ENCODE measurements at regions not wholly inside any gene's neighbourhood (a gene's known extent, or its start where the extent isn't known, plus 50 kb on each side); places are given as distances from the start of the nearest gene placed in this dataset.

DNA sequence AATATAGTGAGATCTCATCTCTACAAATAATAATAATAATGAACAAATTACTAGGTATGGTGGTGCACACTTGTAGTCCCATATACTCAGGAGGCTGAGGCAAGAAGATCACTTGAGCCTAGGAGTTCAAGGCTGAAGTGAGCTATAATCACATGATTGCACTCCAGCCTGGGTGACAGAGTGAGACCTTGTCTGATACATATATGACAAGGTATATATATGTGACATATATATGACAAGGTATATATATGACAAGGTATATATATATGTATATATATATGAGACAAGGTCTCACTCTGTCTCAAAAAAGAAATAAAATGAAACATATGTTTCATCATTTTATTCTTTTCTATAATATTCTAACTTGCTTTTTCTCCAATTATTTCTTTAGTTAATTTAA, 278.1 kb upstream of the TET2 start (continued):
- TF ChIP-seq FOXM1 (IDR thresholded peaks at IDR 0.05; ENCODE audit: low read depth, low read length), result no peak
- no peak for TF ChIP-seq RCOR1 (conservative IDR thresholded peaks at IDR 0.05; ENCODE audit: low read depth, low read length)
- no peak for TF ChIP-seq EZH2 (IDR thresholded peaks at IDR 0.05; ENCODE audit: borderline replicate concordance, control insufficient read depth, low read depth, low read length)

- WGBS (ENCODE audit: insufficient coverage, insufficient replicate concordance, low lambda C conversion rate, missing lambda C conversion rate), result 0% methylated on average over 2 of the region's 2 CpGs
- intact Hi-C loops (cut with micrococcal nuclease; ENCODE audit: unreplicated experiment), result loop anchor here (1.0 to 5.0 kb wide), 6 partner anchors 62 to 604 kb away; no protein-coding TSS in a partner anchor
- ChIA-PET POLR2A (no interaction called here), SMC1A (ENCODE audit: uncharacterized antibody, unreplicated experiment) (no interaction called here), CTCF (interaction anchor here (1.2 to 1.5 kb wide), 3 partner anchors 9 to 604 kb away, joined by 3 to 4 read pairs (median 3); no protein-coding TSS in a partner anchor), RAD21 (ENCODE audit: unreplicated experiment) (interaction anchor here (2.9 kb wide), 1 partner anchor 125 kb away, joined by 10 read pairs; no protein-coding TSS in a partner anchor)
- FAIRE-seq, result peak; percentile 71
- no TSS peak for BruUV-seq (replicated peaks)
- H3K4me3 ChIP-seq, result peak overlapping the region; percentile 24; the same call in 1 of the 2 replicates
- in situ Hi-C loops (cut with MboI), result loop anchor here (10.0 kb wide), 1 partner anchor 374 kb away; the partner anchor contains the start of gene CXXC4
- H3K27ac ChIP-seq (ENCODE audit: control insufficient read depth, insufficient read depth), result peak overlapping the region; percentile 67
- no peaks in the 10 kb centered on the region for H3K79me2 ChIP-seq (ENCODE audit: control insufficient read depth, insufficient read depth, low read length)
- no peaks in the 10 kb centered on the region for H4K20me1 ChIP-seq (ENCODE audit: control insufficient read depth, insufficient read depth)
- peak overlapping the region; percentile 10; the same call in 1 of the 2 replicates for H3K4me2 ChIP-seq (ENCODE audit: control insufficient read depth, insufficient read depth)
- H3K27me3 ChIP-seq (replicated peaks in 1 of 2; ENCODE audit: control insufficient read depth in 2 of 2, insufficient read depth in 2 of 2, low read length in 1 of 2), result no peaks in the 10 kb centered on the region
- peaks cover 15% of the 10 kb centered on the region; the same call in 2 of the 3 replicates for H3K9me3 ChIP-seq (replicated peaks; ENCODE audit: control insufficient read depth, insufficient read depth, low read length)
- DNase-seq (ENCODE audit: low read depth, low spot score), result peak; percentile 79
- H2AFZ ChIP-seq (ENCODE audit: control insufficient read depth, low read depth, low read length), result no peak overlapping the region
- H3K9ac ChIP-seq (ENCODE audit: control insufficient read depth, insufficient read depth, low read length), result no peak overlapping the region
- no peaks in the 10 kb centered on the region for H3K36me3 ChIP-seq (ENCODE audit: control insufficient read depth in 2 of 2, insufficient read depth in 2 of 2, low read length in 1 of 2)
- peak; percentile 93 for ATAC-seq
- peaks cover 36% of the 10 kb centered on the region for H3K4me1 ChIP-seq (ENCODE audit: control insufficient read depth, insufficient read depth, low read length)
- peak; percentile 40 for TF ChIP-seq SP1 (IDR thresholded peaks at IDR 0.05; ENCODE audit: low read depth, low read length)
- TF ChIP-seq SMAD5 (IDR thresholded peaks at IDR 0.05; ENCODE audit: low read depth), result no peak
- no peak for TF ChIP-seq HDAC6 (IDR thresholded peaks at IDR 0.05; ENCODE audit: unreplicated experiment)
- no peak for TF ChIP-seq RB1 (IDR thresholded peaks at IDR 0.05; ENCODE audit: borderline replicate concordance)
- TF ChIP-seq TCF12 (IDR thresholded peaks at IDR 0.05; ENCODE audit: low read depth, low read length), result no peak
- no peak for TF ChIP-seq USF2 (IDR thresholded peaks at IDR 0.05; ENCODE audit: borderline replicate concordance, low read depth, low read length)
- TF ChIP-seq CBX5 (IDR thresholded peaks at IDR 0.05; ENCODE audit: low read depth), result peak; percentile 94; the same call in 1 of the 2 replicates
- TF ChIP-seq ZNF274 (IDR thresholded peaks at IDR 0.05; ENCODE audit: insufficient read depth, insufficient read length), result no peak
- no peak for TF ChIP-seq GATAD2B (conservative IDR thresholded peaks at IDR 0.05; ENCODE audit: low read depth)
- no peak for TF ChIP-seq SMARCA5 (IDR thresholded peaks at IDR 0.05)
- TF ChIP-seq ZNF24 (IDR thresholded peaks at IDR 0.05), result peak; percentile 80; the same call in 1 of the 2 replicates
- peak; percentile 99 for TF ChIP-seq ZNF217 (IDR thresholded peaks at IDR 0.05)
- TF ChIP-seq NR2F1 (conservative IDR thresholded peaks at IDR 0.05), result peak; percentile 75
- TF ChIP-seq, protein P1, sequence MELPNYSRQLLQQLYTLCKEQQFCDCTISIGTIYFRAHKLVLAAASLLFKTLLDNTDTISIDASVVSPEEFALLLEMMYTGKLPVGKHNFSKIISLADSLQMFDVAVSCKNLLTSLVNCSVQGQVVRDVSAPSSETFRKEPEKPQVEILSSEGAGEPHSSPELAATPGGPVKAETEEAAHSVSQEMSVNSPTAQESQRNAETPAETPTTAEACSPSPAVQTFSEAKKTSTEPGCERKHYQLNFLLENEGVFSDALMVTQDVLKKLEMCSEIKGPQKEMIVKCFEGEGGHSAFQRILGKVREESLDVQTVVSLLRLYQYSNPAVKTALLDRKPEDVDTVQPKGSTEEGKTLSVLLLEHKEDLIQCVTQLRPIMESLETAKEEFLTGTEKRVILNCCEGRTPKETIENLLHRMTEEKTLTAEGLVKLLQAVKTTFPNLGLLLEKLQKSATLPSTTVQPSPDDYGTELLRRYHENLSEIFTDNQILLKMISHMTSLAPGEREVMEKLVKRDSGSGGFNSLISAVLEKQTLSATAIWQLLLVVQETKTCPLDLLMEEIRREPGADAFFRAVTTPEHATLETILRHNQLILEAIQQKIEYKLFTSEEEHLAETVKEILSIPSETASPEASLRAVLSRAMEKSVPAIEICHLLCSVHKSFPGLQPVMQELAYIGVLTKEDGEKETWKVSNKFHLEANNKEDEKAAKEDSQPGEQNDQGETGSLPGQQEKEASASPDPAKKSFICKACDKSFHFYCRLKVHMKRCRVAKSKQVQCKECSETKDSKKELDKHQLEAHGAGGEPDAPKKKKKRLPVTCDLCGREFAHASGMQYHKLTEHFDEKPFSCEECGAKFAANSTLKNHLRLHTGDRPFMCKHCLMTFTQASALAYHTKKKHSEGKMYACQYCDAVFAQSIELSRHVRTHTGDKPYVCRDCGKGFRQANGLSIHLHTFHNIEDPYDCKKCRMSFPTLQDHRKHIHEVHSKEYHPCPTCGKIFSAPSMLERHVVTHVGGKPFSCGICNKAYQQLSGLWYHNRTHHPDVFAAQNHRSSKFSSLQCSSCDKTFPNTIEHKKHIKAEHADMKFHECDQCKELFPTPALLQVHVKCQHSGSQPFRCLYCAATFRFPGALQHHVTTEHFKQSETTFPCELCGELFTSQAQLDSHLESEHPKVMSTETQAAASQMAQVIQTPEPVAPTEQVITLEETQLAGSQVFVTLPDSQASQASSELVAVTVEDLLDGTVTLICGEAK (IDR thresholded peaks at IDR 0.05; ENCODE audit: borderline replicate concordance), result no peak
- TF ChIP-seq SIN3A (IDR thresholded peaks at IDR 0.05; ENCODE audit: low read depth, low read length), result no peak
- TF ChIP-seq MYB (IDR thresholded peaks at IDR 0.05; ENCODE audit: borderline replicate concordance, low read depth, low read length), result no peak
- no peak for TF ChIP-seq WRNIP1 (IDR thresholded peaks at IDR 0.05; ENCODE audit: borderline replicate concordance, low read depth, low read length)
- no peak for TF ChIP-seq FOS (IDR thresholded peaks at IDR 0.05; ENCODE audit: borderline replicate concordance, extremely low read depth, insufficient read length)
Observed at GRCh38 chr4:104868958-104869357, 277.7 kb upstream of the TET2 start.

All from GM12878 (cell line).